Endothelial cell of hepatic sinusoid (primary cell): ENCODE measurements at regions not wholly inside any gene's neighbourhood (a gene's known extent, or its start where the extent isn't known, plus 50 kb on each side); places are given as distances from the start of the nearest gene placed in this dataset.

ENCODE experiments used
- in situ Hi-C: cut with HindIII; loops from 2 replicates; pipeline ENCODE4 v1.10.0; 2017; ENCODE audit warnings: low sequenced_read_pairs

DNA sequence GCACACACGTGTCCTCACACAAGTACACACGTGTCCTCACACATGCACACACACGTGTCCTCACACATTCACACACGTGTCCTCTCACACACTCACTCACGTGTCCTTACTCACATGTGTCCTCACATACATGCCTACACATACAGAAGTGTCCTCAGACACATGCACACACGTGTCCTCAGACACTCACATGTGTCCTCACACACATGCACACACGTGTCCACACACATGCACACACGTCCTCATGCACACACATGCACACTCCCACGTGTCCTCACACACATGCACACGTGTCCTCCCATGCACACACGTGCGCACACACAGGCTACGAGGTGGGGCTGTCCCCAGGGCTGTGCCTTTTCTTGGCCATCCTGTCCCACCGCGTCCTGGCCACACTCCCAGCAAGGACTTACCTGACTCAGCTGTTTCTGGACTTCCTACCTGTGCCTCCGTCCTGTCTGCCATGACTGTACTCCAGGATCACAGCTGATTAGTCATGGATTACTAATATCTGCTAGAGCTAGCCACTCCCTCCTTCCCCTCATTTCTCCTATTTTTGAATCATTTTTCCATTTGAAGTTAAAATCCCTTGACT is 990.2 kb downstream of the BRD1 start:
- in situ Hi-C loops: no loop called here

DNA sequence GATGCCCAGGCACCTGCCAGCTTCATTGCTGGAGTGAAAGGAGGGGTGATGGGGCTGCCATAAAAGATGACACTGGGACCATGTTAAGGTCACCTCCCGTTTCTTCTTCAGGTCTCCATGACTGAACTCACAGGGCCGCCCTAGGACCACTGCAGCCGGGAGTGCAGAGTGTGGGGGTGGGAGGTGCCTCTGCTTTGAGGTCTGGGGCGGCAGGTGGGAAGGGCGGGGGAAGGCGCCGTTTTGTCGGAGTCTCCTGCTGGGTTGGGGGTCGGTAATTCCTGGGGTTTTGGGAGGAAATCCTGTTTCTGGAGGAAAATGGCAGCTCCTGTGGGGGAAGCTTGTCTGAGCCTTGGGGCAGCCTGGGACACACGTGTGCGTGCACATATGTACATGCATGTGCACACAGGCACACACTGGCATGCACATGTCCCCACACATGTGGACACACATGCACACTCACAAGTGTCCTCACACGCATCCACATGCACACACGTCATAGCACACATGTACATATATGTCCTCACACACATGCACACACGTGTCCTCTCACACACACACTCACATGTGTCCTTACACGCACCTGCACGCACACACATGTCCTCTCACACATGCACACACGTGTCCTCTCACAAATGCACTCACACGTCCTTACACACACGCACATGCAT is 990.9 kb downstream of the BRD1 start:
- in situ Hi-C loops: no loop called here

DNA sequence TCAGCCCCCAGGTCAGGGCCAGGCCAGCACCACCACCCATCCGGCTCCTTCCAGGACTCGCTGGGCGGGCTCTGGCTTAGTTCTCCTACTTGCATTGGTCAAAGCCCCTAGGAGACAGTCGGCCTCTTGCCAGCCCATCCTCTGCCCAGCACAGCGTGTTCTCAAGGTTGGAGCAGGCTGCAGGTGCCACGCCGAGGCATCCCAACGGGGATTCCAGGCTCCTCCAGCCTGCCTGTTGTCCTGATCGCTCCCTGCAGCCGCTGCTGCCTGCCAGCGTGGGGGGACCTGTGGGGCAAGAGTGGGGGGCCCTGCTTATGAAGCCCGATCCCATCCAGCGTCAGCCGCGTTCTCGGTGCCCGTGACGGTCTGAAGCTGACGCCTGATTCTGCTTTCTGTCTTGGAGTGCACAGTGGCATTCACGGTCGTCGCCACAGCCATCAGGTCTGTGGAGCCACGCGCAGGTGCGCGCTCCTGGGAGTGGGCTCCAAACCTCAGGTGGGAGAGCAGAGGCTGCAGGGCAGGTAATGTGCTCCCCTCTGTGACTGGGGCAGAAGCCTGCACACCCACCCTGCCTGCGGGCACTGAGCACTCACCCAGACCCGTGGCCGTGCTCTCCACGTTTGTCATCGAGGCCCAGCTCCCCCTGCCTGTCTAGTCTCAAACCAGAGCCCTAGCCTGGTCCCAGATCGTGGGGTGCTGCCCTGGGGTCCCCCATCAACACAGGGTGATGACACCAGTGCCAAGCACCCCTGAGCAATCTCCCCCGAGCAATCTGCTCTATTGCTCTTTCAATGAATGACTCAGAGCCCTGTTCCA is 991.6 kb downstream of the BRD1 start:
- in situ Hi-C loops: no loop called here

DNA sequence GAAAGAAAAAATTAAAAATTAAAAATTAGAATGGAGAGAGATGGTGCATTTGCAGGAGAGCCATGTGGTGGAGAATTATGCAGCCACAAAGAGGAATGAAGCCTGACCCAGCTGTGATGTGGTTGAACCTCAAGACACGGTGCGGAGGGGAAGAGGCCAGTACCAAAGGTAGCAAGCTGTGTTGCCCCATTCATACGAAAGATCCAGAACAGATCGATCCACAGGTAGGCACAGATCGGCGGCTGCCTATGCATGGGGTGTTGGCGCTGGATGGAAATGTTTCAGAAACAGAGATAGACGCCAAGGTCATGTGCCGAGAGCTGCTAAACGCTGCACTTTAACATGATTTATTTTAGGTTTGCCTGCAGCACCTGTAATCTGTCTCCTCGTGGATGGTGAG is 992.3 kb downstream of the BRD1 start:
- in situ Hi-C loops: no loop called here

DNA sequence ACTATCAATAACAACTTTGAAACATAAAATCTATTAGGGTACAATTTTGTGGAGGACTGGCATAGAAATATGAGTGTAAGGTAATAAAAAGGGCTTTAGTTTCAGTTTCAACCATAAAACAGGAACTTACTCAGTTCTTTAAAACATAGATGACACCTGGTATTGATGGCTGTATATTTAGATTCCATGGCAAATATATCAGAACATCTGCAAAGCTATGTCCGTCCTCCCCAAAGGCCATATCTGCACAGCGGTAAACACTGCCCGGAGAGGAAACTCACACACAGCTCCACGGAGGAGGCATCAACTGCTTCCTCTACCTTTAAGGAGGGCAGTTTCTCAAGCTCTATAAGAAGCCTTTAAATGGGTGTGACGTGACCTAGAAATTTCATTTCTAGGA is 993.3 kb downstream of the BRD1 start:
- in situ Hi-C loops: no loop called here

DNA sequence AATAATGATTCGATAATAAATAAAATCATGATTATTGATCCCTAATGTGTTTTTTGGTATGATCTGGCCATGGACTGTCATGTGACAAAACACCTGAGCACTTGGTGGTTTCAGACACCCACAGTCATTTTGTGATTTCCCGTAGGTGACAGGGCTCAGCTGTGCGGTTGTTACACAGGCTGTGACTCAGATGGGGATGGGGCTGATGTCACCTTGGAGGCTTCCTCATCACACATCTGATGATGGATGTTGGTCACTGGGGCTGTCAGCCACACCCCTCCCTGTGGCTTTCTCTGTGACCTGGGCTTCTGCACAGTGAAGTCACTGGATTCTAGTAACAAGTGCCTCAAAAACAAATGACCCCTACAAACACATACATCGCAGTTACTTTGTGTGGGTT is 995.1 kb downstream of the BRD1 start:
- in situ Hi-C loops: no loop called here

DNA sequence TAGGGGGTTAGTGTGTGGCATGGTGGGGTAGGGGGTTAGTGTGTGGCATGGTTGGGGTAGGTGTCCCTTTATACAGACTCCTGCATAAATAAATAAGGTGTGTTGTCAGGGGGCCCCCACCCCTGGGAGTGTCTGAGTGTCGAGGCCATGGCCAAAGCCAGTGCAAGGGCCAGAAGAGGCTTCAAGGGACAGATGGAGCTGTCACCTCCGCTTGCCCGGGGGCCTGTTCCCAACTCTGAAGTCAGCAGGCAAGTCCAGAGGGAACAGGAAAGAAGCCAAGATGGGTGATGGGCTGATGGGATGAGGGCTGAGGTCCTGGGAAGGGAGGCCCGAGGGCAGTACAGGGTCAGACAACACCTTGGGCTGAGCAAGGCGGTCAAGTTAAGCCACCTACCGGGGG is 997.8 kb downstream of the BRD1 start:
- in situ Hi-C loops: loop anchor here (5.0 to 10.0 kb wide), 2 partner anchors 837 to 1285 kb away; no protein-coding TSS in a partner anchor

DNA sequence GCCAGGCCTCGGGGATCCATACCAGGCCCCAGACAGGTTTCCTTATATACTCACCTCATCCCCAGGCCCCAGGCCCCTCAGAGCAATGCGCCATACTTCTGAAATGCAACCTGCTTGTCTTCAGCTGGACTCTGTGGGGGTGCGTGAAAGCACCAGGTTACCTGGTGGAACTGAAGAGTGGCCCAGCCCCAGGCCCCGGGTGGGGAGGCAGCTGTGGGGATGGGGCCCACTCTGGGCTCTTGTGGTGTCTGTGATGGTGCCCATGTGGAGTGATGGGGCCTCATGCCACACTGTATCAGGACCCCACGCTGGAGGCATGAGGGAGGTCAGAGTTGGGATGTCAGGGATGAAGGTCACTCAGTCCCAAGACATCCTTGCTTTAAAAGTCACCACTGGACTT is 999.0 kb downstream of the BRD1 start:
- in situ Hi-C loops: loop anchor here (5.0 to 10.0 kb wide), 2 partner anchors 839 to 1284 kb away; no protein-coding TSS in a partner anchor

DNA sequence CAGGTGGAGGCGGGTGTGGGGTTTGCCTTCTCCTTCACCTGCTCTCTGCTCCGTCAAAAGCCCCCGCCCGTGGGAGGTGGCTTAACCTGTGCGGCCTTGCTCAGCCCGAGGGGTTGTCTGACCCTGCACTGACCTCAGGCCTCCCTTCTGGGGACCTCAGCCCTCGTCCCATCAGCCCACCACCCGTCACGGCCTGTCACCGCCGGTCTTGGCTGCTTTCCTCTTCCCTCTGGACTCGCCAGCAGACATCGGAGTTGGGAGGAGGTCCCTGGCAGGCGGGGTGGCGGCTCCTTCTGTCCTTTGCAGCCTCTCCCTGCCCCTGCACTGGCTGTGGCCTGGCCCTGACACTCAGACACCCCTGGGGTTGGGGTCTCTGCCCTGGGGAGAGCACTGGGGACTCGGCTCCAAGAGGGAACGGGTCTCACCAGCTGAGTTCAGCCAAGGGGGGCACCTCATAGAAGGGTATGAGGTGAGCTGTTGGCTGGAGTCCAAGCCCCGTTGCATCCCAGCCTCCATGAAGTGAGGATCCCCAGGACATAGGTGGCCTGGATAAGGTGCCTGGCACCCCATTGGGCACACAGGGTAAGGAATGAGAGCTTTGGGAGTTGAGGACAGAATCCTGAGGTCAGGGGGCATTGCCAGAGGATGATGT is 999.6 kb downstream of the BRD1 start:
- in situ Hi-C loops: loop anchor here (5.0 to 10.0 kb wide), 2 partner anchors 839 to 1283 kb away; no protein-coding TSS in a partner anchor

DNA sequence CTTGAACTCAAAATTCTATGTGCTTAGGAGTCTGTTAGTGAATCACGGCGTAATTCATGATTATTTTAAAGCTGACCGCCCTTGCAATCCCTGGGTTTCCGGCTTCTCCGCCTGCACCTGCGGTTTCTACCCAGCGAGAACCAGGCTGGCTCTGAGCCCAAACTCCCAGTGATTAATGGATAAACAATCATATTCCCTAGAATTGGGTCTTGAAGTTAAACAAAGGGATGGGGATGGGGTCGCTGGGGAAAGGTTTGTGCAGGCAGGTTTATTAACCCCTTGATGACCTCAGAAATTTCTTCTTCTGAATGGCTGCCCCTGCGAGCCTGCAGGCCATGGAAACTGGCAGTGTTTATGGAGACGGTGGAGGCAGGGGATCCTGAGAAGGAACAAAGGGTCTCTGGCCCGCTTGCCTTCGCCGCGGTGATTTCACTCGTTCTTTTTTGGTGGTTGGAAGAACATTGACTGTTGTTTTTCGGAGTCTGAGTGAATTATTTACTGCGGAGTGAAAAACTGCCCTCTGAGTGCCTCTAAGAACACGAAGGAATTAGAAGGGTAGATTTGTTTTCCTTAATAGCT is 1000.3 kb downstream of the BRD1 start:
- in situ Hi-C loops: loop anchor here (5.0 to 10.0 kb wide), 2 partner anchors 840 to 1283 kb away; no protein-coding TSS in a partner anchor

DNA sequence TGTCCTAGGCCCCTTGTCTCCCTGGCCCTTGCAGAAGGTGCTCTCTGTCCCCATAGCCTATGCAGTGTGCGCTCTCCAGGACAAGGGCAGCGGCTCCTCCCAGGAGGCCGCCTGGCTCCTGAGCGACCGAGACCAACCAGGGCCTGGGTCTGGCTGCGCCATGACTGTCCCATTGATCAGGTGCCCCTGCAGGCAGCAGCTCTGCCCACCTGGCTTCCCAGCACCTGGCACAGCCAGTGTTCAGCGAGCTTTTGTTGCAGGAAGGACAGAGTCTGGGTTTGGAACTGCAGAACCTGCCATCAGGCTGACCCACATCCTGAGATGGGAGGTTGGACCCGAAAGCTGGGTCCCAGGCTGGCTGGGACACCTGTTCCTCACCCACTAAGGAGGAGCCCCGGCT is 1001.1 kb downstream of the BRD1 start:
- in situ Hi-C loops: loop anchor here (5.0 to 10.0 kb wide), 2 partner anchors 841 to 1282 kb away; no protein-coding TSS in a partner anchor

DNA sequence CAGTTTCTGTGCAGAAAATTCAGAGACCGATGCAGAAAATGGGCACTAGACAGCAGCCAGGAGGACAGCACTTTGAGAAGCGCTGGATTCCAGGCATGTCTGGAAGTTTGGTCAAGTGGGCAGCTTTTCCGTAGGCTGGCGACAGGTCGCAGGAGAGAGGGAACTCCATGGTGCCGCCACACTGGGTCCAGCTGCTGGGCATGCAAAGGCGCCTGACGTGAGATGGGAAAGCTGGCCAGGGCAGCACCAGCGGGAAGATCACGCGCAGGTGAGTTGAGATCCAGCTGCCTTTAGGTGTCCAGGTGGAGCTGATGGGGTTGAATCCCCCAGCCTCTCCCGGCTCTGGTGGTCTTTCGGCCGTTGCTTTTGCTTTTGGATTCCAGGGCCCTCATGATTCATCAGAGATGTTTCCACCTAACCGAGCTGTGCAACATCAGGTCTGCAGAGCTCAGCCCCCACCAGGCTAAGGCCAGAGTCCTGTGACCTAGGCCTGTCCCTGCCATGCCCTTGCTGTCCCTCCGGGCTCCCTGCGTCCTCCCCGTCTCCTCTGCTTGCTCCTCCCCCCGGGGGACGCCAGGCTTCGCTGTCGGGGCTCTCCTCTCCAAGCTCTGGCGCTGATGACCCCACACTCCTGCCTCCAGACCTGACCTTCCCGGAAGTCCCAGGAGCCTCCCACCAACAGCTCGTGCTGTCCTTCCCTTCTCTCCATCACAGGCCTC is 1001.7 kb downstream of the BRD1 start:
- in situ Hi-C loops: loop anchor here (5.0 to 10.0 kb wide), 2 partner anchors 841 to 1281 kb away; no protein-coding TSS in a partner anchor

DNA sequence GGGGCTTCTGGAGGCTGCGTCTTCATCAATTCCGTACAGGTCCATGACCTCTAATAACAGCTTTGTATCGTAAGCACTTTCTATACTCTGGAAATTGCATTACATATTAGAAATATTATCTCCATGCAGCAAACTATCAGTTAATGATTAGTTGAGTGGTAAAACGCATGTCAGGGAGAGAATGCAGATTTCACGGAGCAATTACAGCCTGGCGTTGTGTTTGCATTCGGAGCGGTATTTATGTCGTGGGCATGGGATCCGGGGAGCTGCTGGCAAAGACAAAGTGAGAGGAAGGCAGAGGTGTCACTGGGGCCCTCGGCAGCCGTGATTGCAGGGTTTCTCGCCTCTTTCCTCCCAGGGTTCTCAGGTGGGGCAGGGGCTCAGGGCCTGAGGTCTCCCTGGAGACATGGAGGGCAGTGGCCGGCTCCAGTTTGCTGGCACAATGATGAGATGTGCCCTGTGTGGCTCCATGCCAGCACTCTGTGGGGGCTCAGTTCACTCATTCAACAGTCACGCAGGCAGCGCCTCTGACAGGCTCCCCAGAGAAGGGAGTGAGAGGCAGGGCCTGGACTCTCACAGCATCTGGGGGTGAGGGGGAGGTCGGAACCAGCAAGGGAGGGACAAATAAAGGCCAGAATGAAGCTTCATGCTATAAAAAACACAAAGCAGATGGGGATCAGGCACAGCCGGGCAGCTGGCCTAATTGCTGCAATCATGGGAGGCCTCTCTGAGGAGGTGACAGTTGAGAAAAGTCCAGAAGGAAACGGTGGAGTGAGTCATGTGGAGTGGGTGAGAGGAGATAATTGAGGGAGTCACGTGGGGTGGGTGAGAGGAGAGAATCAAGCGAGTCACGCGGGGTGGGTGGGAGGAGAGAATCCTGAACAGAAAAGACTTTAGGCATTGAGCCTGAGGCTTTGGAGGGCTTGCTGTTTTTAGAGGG is 1002.7 kb downstream of the BRD1 start:
- in situ Hi-C loops: loop anchor here (5.0 to 10.0 kb wide), 2 partner anchors 842 to 1280 kb away; no protein-coding TSS in a partner anchor

DNA sequence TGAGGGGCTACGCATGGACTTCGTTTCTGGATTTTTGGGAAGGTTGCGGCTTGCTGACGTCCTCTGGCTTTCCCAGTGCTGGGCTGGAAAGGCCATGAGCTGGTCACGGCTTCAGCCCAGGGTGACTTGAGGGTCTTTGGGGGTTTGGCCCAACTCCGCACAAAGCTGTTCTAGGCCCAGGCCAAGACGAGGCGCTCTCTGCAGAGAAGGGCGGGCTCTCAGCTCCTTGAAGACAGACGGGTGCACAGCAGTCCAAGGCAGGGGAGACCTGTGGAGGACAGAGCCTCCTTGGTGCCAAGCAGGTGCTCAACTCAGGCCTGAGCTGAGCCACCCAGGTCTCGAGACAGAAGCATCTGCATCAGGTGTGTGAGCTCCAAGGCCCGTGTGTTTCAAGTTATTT is 1003.7 kb downstream of the BRD1 start:
- in situ Hi-C loops: loop anchor here (10.0 kb wide), 1 partner anchor 1279 kb away; no protein-coding TSS in a partner anchor

DNA sequence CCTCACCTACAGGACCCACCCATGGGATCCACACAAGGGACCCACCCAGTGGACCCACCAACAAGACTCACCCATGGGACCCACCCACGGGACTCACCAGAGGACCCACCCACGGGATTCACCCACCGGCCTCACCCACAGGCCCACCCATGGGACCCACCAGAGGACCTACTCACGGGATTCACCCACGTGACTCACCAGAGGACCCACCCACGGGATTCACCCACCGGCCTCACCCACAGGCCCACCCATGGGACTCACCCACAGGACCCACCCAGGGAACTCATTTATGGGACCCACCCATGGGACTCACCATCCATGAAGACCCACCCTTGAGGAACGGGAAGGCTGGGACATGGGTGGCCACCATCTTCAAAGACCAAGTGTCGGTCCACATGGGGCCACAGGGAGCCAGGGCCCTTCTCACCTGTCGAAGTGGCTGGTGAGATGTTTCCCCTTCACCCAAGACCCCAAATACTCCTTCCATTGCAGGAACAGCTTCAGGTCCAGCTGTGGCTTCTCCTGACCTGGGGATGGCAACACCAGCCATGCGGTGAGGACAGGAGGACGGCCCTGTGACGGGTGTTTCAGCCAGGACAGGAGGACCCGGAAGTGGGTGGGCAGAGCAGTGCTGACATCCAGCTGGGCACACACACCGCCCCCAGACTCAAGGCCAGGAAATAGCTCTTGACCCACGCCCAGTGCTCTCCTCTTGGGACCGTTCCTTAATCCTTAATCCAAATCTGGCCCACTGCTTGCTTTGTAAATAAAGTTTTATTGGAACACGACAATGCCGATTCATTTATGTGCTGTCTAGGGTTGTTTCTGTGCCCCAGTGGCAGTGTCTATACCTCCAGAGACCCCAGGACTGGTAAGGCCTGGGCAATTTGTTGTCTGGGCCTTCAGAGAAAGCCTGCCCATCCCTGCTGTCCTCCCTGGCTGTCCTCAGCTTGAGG is 1005.1 kb downstream of the BRD1 start:
- in situ Hi-C loops: loop anchor here (10.0 kb wide), 1 partner anchor 1278 kb away; no protein-coding TSS in a partner anchor

DNA sequence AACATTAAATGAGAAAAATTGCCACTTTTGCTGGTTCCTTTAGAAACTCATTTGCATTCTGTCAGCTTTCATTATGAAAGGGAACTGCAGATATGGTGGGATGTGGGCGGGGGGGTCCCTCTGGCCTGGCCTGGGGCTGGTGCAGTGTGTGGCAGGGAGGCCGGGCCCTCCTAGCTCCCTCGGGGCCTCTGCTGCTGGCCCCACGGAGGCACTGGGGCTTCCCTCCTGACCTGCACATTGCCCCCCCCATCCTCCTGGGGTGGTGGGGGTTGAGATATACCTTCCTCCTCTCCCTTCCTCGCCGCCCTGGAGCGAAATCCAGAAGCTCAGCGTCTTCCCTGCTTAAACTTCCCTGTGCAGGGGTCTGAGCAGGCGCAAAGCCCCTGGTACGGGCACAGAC is 1005.9 kb downstream of the BRD1 start:
- in situ Hi-C loops: loop anchor here (10.0 kb wide), 1 partner anchor 1277 kb away; no protein-coding TSS in a partner anchor

DNA sequence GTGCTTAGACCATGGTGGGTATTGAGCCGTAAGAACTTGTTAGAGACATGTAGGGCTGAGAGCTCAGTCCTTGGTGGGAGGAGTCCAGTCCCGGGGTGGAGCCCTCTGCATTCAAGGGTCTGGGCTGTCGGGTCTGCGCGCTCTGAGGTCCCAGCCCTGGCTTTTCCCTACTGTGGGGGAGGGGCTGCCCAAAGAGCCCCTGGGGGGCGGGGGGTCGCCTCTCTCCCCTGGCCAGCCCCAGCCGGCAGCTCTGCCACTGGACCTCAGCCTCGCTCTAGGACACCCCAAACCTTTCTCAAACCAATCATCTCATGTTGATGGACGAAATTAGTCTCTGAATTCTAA is 1006.4 kb downstream of the BRD1 start:
- in situ Hi-C loops: loop anchor here (10.0 kb wide), 1 partner anchor 1277 kb away; no protein-coding TSS in a partner anchor
